ENCODE measurements at regions not wholly inside any gene's neighbourhood (a gene's known extent, or its start where the extent isn't known, plus 50 kb on each side); places are given as distances from the start of the nearest gene placed in this dataset.

DNA sequence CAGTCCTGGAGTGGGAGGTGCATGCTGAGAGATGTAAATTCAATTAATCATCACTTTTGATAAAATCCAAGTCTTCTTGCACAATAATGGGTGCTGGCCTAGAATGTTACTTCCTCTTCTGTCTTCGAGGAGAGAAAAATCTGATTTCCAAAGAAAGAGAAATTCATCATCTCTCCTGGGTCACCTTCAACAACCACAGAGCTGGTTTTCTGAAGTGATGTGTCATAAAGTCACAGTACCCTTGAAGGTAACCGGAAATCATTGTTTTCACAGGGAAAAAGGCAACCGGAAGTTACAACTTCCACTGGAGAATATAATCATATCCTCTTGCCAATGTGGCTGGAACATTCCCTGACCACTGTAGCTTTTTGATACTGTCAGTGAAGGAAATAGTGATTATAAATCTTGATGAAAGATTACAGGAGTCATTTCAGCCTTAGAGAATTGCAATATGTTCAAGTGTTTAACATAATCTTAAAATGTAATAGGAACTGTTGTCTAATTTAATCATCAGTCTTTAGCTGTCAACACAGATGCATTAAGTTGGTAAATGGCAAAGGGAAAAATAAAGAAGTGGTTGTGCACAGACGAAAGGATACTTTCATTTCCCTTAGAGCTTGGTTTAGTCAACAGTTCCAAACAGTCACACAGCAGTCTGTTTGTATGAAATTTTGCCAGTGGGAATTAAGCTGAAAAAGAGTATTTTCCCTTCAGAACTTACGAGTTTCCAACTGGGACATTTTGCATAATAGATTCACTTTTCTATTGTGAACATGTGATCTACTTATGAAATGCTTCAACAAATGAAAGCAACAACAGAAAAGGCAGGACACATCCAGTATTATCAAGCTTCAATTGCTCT, 106.5 kb upstream of the SLC4A7 start:
- no peak for DNase-seq

GRCh38 chr3:27589795-27590194, 105.6 kb upstream of the SLC4A7 start:
- DNase-seq, result no peak

DNA sequence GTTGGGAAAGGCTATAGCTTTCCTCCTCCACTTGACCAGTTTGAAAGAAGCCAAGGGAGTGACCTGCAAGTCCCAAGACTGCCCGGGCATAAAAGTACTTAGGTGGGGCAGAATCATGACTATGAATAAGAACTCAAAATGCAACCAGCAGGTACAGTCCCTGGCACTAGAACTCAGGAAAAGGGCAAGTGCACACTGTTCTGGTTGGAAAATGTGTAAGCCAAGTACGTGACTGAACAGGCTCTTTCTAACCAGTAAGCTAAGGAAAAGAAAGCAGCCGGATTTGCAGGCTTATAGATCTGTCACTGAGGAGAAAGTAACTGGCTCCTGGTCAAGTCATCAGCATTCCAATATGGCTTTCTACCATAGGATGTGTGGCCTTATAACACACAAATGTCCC, 101.2 kb upstream of the SLC4A7 start:
- DNase-seq, result no peak

DNA sequence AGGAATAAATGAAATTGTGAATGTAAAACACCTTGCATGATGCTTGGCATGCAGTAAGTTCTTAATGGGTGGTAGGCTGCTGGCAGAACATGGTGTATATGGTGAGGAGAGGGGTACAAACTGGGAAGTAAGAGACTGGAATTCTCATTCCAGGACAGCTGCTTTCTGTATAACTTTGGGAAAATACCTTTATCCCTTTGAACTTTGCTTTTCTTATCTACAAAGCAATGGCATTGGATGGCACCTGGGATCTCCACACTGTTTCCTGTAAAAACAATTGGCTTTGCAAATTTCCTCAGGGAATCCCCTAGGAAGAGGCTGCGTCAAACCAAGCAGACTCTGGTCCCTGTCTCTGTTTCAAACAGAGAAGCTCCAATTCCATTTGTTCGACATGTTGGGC, 100.7 kb upstream of the SLC4A7 start:
- DNase-seq, result no peak

DNA sequence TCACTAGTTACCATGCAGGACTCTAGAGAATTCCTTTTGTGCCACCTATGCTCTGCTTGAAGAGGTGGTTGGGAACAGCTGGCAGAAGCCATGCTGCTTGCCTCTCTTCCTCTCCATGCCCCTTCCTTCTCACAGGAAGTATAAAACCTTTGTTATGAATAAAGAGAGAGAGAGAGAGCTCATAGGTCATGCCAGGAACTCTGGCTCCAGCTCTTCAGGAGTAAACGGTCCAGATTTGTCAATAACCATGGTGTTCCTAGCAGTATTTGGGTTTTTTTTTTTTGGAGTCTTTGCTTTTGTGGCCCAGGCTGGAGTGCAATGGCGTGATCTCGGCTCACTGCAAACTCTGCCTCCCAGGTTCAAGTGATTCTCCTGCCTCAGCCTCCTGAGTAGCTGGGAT, 97.7 kb upstream of the SLC4A7 start:
- no peak for DNase-seq

- DNase-seq, result no peak
Measured at GRCh38 chr3:27578032-27578431, 93.8 kb upstream of the SLC4A7 start.

DNA sequence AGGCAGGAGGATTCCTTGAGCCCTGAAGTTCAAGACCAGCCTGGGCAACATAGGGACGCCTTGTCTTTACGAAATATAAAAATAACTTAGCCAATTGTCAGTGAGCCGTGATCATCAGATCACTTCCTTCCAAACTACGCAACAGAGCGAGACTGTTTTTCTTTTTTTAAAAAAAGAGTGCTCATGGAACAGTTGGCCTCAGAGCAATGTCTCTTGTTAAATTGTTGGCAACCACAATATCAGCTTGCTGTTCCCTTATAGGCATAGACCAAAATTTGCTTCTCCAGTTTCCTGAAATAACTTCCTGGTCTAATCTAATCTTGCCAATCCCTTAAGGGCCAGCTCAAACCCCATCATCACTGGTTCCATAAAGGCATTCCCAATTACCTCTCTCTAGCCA, 93.3 kb upstream of the SLC4A7 start:
- no peak for DNase-seq

- DNase-seq, result no peak
Measured at GRCh38 chr3:27576171-27576570, 92.0 kb upstream of the SLC4A7 start.

GRCh38 chr3:27575499-27575898, 91.3 kb upstream of the SLC4A7 start:
- DNase-seq, result no peak

- no peak for DNase-seq
Measured at GRCh38 chr3:27574438-27574795, 90.2 kb upstream of the SLC4A7 start.

DNA sequence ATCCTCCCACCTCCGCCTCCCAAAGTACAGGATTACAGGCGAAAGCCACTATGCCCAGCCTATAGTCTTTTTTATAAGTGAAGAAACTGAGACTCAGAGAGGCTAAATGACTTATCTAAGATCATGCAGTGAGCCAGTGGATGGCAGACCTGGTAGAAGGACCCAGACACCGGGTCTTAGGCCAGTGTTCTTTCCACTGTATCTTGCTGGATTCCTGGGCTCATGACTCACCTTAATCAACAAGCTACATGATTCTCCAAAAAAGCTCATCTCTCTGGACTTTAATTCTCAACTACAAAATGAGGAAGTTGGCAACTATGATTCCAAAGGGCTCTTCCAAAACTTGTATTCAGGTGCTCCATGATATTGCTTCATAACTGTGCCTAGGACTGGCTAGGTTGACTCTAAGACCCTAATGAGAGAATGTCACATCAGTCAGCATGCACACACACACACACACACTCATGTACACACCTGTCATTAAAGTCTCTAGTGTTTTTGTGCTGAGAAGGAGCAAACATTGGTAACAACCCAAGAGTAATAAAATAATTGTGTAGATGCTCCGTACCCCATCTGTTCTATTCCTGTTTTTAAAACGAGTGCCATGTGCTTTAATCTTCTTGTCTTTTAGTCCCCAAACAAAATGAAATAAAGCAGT, 89.7 kb upstream of the SLC4A7 start:
- DNase-seq, result no peak

GRCh38 chr3:27573138-27573537, 89.0 kb upstream of the SLC4A7 start:
- no peak for DNase-seq

DNA sequence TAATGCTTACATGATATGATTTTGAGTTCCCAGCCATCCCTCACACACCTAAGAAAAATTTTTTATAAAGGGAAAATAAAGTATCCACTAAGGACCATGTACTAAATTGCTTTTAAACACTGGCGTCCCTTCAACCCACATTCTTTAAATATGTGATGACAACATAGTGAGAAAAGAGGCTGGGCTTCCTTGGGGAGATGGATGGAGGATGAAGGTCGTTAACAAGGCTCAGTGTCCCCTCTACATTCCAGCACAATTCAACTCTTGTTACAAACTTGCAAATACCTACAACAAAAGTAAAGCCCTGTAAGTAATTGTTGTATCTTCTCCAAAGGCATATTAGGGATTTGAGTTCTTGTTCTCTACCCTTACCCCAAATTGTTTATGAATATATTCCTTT, 87.2 kb upstream of the SLC4A7 start:
- no peak for DNase-seq

DNA sequence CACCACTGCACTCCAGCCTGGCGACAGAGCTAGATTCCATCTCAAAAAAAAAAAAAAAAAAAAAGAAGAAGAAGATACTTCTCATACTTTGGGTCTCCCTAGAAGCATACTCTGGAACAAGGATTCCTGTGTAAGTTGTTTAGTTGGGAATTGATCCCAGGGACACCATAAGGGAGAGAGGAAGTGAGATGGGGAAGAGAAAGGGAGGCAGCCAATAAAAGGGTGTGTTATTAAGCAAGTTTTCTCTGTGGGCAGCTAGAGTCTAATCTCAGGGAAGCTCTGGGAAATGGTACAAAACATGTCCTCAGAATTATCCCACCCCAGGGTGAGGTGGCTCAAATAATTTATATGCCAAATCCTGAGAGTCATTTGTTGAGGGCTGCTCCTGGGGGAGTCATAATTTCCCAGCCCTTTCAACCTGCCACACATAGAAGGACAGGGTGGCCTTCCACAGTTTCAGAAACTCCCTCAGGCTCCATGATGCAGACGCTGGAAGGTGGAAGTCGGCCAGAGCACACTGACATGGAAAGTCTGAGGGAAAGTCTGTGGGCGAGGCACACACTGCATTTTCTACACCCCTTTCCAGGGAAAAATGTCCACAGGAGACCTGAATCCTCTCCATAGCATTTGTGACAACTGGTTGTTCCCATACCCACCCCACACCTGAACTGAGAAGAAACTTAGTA, 86.4 kb upstream of the SLC4A7 start:
- DNase-seq, result no peak

DNA sequence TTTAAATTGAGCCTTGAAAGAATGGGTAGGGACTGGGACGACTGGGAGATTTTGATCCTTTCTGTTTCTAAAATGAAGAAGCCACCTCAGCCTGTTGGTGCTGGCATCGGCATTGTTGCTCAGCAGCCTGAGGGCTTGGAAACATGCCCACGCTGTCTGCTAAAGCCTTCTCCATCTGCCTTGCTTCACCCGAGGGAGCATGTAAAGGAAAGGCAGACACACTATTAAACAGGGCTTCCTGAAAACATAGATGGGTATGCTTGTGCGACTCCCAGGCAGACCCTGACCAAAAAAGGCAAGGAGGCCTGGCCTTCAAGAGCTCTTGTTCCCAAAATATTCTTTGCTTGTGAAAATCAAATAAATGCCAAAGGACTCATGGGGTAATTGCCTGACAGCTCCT, 84.2 kb upstream of the SLC4A7 start:
- DNase-seq, result no peak

DNA sequence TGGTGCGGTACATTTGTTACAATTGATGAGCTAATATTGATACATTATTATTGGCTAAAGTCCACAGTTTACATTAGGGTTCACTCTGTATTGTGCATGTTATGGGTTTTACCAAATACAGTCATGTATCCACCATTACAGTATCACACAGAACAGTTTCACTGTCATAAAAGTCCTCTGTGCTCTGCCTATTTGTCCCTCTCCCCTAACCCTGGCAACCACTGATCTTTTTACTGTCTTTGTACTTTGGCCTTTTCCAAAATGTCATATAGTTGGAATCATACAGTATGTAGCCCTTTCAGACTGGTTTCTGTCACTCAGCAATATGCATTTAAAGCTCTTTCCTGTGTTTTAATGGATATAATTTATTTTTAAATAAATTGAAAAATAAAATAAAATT, 83.1 kb upstream of the SLC4A7 start:
- no peak for DNase-seq

GRCh38 chr3:27565201-27565852, 81.1 kb upstream of the SLC4A7 start:
- DNase-seq, result no peak

DNA sequence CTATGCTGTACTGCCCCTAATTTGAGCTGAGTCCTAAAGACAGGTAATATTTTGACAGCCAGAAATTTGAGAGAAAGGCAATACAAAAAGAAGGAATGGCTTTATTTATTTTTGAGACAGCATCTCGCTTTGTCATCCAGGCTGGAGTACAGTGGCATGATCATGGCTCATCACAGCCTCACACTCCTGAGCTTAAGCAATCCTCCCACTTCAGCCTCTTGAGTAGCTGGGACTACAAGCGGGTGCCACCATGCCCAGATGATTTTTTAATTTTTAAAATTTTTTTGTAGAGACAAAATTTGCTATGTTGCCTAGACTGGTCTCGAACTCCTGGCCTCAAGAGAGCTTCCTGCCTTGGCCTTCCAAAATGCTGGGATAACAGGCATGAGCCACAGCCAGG, 77.4 kb upstream of the SLC4A7 start:
- DNase-seq, result no peak

DNA sequence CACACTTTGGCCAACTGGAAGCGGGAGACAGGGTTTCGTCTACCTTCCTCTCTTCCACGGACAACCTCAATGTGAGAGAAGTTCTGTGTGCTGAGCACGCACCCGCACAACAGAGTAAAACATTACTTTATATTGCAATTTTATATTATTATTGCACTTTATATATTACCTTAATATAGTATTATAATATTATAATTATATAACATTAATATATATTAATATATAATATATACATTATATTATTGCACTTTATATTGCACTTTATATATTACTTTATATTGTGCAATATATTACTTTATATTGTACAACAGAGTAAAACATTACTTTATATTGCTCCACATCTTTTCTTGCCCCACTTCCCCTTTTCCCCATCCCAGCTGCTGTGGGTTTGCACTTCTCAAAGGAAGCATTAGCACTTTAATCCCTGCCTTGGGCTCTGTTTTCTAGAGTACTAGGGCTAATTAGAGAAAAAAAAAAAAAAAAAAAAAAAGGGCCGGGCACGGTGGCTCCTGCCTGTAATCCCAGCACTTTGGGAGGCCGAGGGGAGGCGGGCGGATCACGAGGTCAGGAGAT, 76.4 kb upstream of the SLC4A7 start:
- no peak for DNase-seq

DNA sequence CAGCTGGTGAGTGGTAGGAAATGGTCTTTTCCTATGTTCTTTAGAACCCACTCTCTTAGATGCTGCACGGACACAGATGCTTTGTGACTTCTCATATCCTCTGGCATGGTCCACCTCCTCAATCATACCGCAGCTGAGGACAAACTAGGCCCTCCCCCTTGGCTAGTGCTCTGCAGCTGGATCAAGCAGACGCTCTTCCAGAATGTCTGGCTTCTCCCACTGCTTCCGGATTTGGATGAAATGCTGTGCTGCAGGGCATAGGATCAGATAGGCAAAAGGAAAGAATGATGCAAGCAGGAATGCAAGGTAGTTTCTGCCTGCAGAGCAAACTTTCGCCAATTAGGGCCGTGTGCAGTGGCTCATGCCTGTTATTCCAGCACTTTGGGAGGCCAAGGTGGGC, 75.7 kb upstream of the SLC4A7 start:
- no peak for DNase-seq

- DNase-seq, result no peak
Measured at GRCh38 chr3:27559381-27559780, 75.2 kb upstream of the SLC4A7 start.

DNA sequence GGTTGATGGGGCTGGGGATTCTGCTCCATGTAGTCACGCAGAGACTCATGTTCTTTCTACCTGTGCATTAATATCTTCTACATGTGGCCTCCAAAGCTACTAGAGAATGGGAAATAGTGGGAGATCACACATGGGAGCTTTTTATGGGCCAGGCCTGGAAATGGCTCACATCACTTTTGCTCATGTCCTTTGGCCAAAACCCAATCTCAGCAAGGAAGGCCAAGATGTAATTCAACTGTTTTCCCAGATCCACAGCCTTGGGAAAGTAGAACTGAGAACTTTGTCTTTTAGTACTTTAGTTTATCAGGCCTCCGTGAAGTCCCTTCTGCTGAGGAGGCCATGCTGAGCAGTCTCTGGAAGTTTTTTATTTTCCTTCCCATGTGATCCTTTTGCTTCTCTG, 73.2 kb upstream of the SLC4A7 start:
- DNase-seq, result no peak

- no peak for DNase-seq
Measured at GRCh38 chr3:27556887-27557286, 72.7 kb upstream of the SLC4A7 start.

All from effector CD8-positive, alpha-beta T cell (primary cell).